ENCODE measurements at regions not wholly inside any gene's neighbourhood (a gene's known extent, or its start where the extent isn't known, plus 50 kb on each side); places are given as distances from the start of the nearest gene placed in this dataset.

DNA sequence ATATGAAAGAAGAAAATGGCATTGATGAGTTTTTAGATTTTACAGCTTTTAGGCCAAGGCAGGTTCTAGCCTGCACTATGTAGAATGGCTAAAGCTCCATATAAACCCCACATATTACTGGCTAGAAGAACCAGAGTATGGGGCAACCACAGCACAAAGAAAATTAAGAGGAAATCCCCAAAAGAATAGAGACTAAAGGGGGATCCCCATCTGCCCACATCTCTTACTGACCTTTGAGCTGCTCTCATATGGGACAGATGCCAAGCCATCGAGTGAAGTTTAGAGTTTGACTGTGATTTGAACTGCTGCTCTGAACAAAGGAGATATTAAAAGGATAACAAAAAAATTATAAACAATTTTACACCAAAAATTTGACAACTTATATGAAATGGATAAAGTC, 102.2 kb upstream of the HAO2 start:
- TF ChIP-seq CTCF (optimal IDR thresholded peaks at IDR 0.05 in 1 of 3, IDR thresholded peaks at IDR 0.05 in 1 of 3, conservative IDR thresholded peaks at IDR 0.05 in 1 of 3; ENCODE audit: extremely low read depth in 1 of 3, insufficient read depth in 2 of 3, low read length in 3 of 3) (no peak), EZH2 (IDR thresholded peaks at IDR 0.05; ENCODE audit: low read length) (no peak)
